SK-N-MC (cell line): ENCODE measurements at regions not wholly inside any gene's neighbourhood (a gene's known extent, or its start where the extent isn't known, plus 50 kb on each side); places are given as distances from the start of the nearest gene placed in this dataset.

Experiments used
- DNase-seq: peaks from one replicate; pipeline ENCODE4 v3.0.0-alpha.2; 2011; ENCODE audit warnings: low read depth, low spot score
- H3K27ac ChIP-seq: fragments of 200-600 bp; sonication (generic); 2 replicates; pipeline ENCODE4 v1.5.1; 2016; ENCODE audit warnings: mixed run types
- H3K36me3 ChIP-seq: fragments of 200-600 bp; sonication (generic); 2 replicates; pipeline ENCODE4 v1.6.1; 2017; ENCODE audit warnings: antibody characterized with exemption, low read length, mixed read lengths; ENCODE audit not compliant: insufficient read depth
- H3K4me3 ChIP-seq: fragments of 200-600 bp; sonication (generic); 2 replicates; pipeline ENCODE4 v1.5.1; 2016
- H3K9ac ChIP-seq: fragments of 200-600 bp; sonication (generic); 2 replicates; pipeline ENCODE4 v1.8.0; 2017; ENCODE audit warnings: mixed run types, mixed read lengths; ENCODE audit not compliant: insufficient read length
- H3K9me3 ChIP-seq: fragments of 200-600 bp; sonication (generic); 2 replicates; pipeline ENCODE4 v1.6.1; 2017; ENCODE audit warnings: low read depth, mild to moderate bottlenecking, antibody characterized with exemption, low read length, moderate library complexity, mixed read lengths
- EZH2 ChIP-seq: fragments of 200-600 bp; sonication (generic); IDR thresholded peaks from one replicate; pipeline ENCODE4 v1.6.1; 2017; ENCODE audit warnings: antibody characterized with exemption
- FOXP2 ChIP-seq: optimal IDR thresholded peaks from 2 replicates; pipeline ENCODE3; 2011; ENCODE audit warnings: mild to moderate bottlenecking, moderate library complexity; ENCODE audit not compliant: insufficient read depth; ENCODE audit errors: extremely low read length, control extremely low read depth
- POLR2AphosphoS5 ChIP-seq: IDR thresholded peaks from 2 replicates; pipeline ENCODE4 v1.6.1; 2012; ENCODE audit warnings: mild to moderate bottlenecking, low read depth, low read length, borderline replicate concordance

GRCh38 chr16:86421995-86422394 is 88.3 kb upstream of the FOXF1 start:
- Histone ChIP-seq H3K27ac (no peak overlapping the region), H3K4me3 (no peak overlapping the region), H3K9ac (no peak overlapping the region), H3K36me3 (no peaks in the 10 kb centered on the region), H3K9me3 (no peaks in the 10 kb centered on the region)
- no peak for TF ChIP-seq EZH2
- no peak for TF ChIP-seq POLR2AphosphoS5
- TF ChIP-seq FOXP2, result no peak
- DNase-seq, result no peak

GRCh38 chr16:86424398-86424797 is 85.9 kb upstream of the FOXF1 start:
- DNase-seq, result no peak
- Histone ChIP-seq H3K36me3 (no peaks in the 10 kb centered on the region), H3K4me3 (no peak overlapping the region), H3K9ac (no peak overlapping the region), H3K27ac (no peak overlapping the region), H3K9me3 (no peaks in the 10 kb centered on the region)
- no peak for TF ChIP-seq FOXP2
- TF ChIP-seq POLR2AphosphoS5, result no peak
- TF ChIP-seq EZH2, result no peak

GRCh38 chr16:86424985-86425384 is 85.3 kb upstream of the FOXF1 start:
- DNase-seq, result no peak
- Histone ChIP-seq H3K9me3 (no peaks in the 10 kb centered on the region), H3K36me3 (no peaks in the 10 kb centered on the region), H3K27ac (no peak overlapping the region), H3K4me3 (no peak overlapping the region), H3K9ac (no peak overlapping the region)
- TF ChIP-seq POLR2AphosphoS5 (no peak), EZH2 (no peak), FOXP2 (no peak)

GRCh38 chr16:86426063-86426642 is 84.2 kb upstream of the FOXF1 start:
- no peaks in the 10 kb centered on the region for H3K36me3 ChIP-seq
- no peak overlapping the region for H3K4me3 ChIP-seq

GRCh38 chr16:86427433-86427851 is 82.9 kb upstream of the FOXF1 start:
- no peak for TF ChIP-seq EZH2
- TF ChIP-seq POLR2AphosphoS5, result no peak
- Histone ChIP-seq H3K9ac (no peak overlapping the region), H3K4me3 (no peak overlapping the region), H3K9me3 (no peaks in the 10 kb centered on the region), H3K27ac (no peak overlapping the region), H3K36me3 (no peaks in the 10 kb centered on the region)
- DNase-seq, result no peak

More at GRCh38 chr16:86426063-86426642, 84.2 kb upstream of the FOXF1 start:
- Histone ChIP-seq H3K9ac (no peak overlapping the region), H3K27ac (no peak overlapping the region), H3K9me3 (no peaks in the 10 kb centered on the region)
- no peak for TF ChIP-seq FOXP2
- TF ChIP-seq POLR2AphosphoS5, result no peak
- TF ChIP-seq EZH2, result no peak
- no peak for DNase-seq

- Histone ChIP-seq H3K9ac (no peak overlapping the region), H3K9me3 (no peaks in the 10 kb centered on the region), H3K4me3 (no peak overlapping the region), H3K27ac (no peak overlapping the region), H3K36me3 (no peaks in the 10 kb centered on the region)
- no peak for DNase-seq
- TF ChIP-seq POLR2AphosphoS5 (no peak), FOXP2 (no peak), EZH2 (no peak)
Observed at GRCh38 chr16:86428729-86429517, 81.4 kb upstream of the FOXF1 start.

- TF ChIP-seq EZH2 (no peak), FOXP2 (no peak)
- no peak overlapping the region for H3K27ac ChIP-seq
- H3K9me3 ChIP-seq, result no peaks in the 10 kb centered on the region
- H3K9ac ChIP-seq, result no peak overlapping the region
- DNase-seq, result no peak
- H3K4me3 ChIP-seq, result no peak overlapping the region
- no peaks in the 10 kb centered on the region for H3K36me3 ChIP-seq
Observed at GRCh38 chr16:86429663-86430062, 80.7 kb upstream of the FOXF1 start.

- H3K4me3 ChIP-seq, result no peak overlapping the region
- no peaks in the 10 kb centered on the region for H3K9me3 ChIP-seq
- H3K27ac ChIP-seq, result no peak overlapping the region
- DNase-seq, result no peak
- H3K36me3 ChIP-seq, result no peaks in the 10 kb centered on the region
- H3K9ac ChIP-seq, result no peak overlapping the region
- TF ChIP-seq FOXP2, result no peak
- no peak for TF ChIP-seq EZH2
- no peak for TF ChIP-seq POLR2AphosphoS5
Observed at GRCh38 chr16:86430814-86431213, 79.5 kb upstream of the FOXF1 start.
